Tibial nerve (tissue), 4 donors: ENCODE measurements at regions not wholly inside any gene's neighbourhood (a gene's known extent, or its start where the extent isn't known, plus 50 kb on each side); places are given as distances from the start of the nearest gene placed in this dataset.

Experiments used
- DNase-seq, 2 donors: peaks; one replicate each; pipeline ENCODE4 v3.0.0-alpha.2; 2019; ENCODE audit warnings: low spot score in 2 of 2
- H3K27ac ChIP-seq, 4 donors: fragments of 200-600 bp; sonication (generic) in 3 of 4; one replicate each; pipeline ENCODE4 v1.5.1; 2017 to 2019; ENCODE audit warnings: mild to moderate bottlenecking in 1 of 4
- H3K27me3 ChIP-seq, 2 donors: fragments of 200-600 bp; sonication (generic) in 1 of 2; one replicate each; pipeline versions ENCODE4 v1.5.1 to v1.6.0; 2017 to 2019
- H3K36me3 ChIP-seq, 3 donors: fragments of 200-600 bp; sonication (generic); one replicate each; pipeline ENCODE4 v1.5.1; 2018 to 2019
- H3K4me1 ChIP-seq, 4 donors: fragments of 200-600 bp; sonication (generic) in 3 of 4; one replicate each; pipeline ENCODE4 v1.5.1; 2017 to 2019
- H3K4me3 ChIP-seq, 4 donors: fragments of 200-600 bp; sonication (generic) in 3 of 4; one replicate each; pipeline ENCODE4 v1.5.1; 2017 to 2019; ENCODE audit warnings: mild to moderate bottlenecking in 1 of 4, moderate library complexity in 1 of 4
- H3K9me3 ChIP-seq, 4 donors: fragments of 200-600 bp; sonication (generic) in 3 of 4; one replicate each; pipeline ENCODE4 v1.5.1; 2017 to 2019
- CTCF ChIP-seq, 5 experiments: fragments of 200-600 bp in 3 of 5; fragments of 450-650 bp in 2 of 5; sonication (generic) in 3 of 5; IDR thresholded peaks; one replicate each; pipeline ENCODE4 v1.5.1; 2016 to 2019; ENCODE audit warnings: antibody characterized with exemption in 5 of 5, mild to moderate bottlenecking in 3 of 5, moderate library complexity in 2 of 5
- EP300 ChIP-seq, 2 donors: sonication (generic); formaldehyde crosslinking; IDR thresholded peaks; one replicate each; pipeline ENCODE4 v1.6.1; 2017; ENCODE audit warnings: antibody characterized with exemption in 2 of 2, mild to moderate bottlenecking in 1 of 2
- POLR2A ChIP-seq, 2 donors: fragments of 450-650 bp; IDR thresholded peaks; one replicate each; pipeline ENCODE4 v1.6.1; 2017; ENCODE audit warnings: antibody characterized with exemption in 2 of 2, mild to moderate bottlenecking in 2 of 2, moderate library complexity in 2 of 2
- WGBS, 2 donors: methylation state at CpG; one replicate each; pipeline ENCODE4 v1.1.5; 2018; 5-methylcytosine and 5-hydroxymethylcytosine counted together

DNA sequence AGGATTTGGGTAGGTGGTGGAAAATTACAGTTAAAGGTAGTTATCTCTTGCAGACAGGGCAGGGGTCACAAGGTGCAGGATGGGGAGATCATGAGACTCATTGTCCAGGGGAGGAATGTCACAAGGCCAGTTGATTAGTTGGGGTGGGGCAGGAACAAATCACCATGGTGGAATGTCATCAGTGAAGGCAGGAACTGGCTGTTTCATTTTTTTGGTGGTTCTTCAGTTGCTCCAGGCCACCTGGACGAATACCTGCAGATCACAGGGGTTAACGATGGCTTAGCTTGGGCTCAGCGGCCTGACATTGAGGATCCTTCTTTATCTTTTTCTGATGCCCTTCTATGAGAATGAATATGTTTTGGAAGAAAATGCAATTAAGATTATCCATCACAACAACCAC lies 87.1 kb downstream of the KPNA2 start:
- TF ChIP-seq CTCF (IDR thresholded peaks at IDR 0.05) (no peak), POLR2A (IDR thresholded peaks at IDR 0.05) (no peak), EP300 (IDR thresholded peaks at IDR 0.05) (no peak)
- H3K9me3 ChIP-seq: no peaks in the 10 kb centered on the region
- peaks cover 0 to 57% (median 0%) of the 10 kb centered on the region in 3 donors for H3K36me3 ChIP-seq
- DNase-seq: no peak
- H3K27ac ChIP-seq: no peak overlapping the region
- no peak overlapping the region for H3K4me3 ChIP-seq
- no peaks in the 10 kb centered on the region for H3K4me1 ChIP-seq
- 93 to 98% methylated on average over 3 of the region's 3 CpGs for WGBS, 2 donors
- no peaks in the 10 kb centered on the region for H3K27me3 ChIP-seq

DNA sequence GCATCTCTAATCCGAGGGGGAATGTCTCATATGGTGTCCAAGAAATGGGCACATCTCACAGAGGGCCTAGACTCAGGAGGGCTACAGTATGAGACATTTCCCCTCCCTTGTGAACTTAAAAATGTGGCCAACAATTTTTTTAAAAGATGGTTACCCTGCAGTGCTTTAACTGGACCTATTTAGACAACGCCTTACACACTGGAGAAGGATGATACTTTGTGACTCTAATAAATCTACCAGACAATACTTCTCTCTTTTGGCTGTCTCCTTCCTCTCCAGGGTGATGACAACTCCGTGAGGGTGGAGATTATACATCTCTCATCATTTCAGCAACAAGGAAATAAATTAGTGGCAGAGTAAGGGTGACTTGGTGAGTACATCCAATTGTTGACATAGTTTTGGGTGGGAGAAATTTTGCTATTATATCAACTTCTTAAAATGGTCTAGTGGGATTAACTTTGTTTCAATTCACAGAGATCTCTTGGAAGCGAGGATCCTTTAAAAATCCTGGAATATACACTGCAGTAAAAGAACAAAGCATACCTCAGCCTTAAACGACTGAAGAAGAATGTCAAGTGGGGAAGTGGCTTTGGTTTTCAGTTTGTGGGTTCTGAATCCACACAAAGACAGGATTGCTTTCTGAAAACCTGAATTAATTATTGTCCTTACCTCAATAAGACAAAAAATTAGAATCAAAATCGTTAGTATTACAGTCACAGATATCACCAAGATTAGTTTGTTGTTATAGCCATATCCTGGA lies 89.8 kb downstream of the KPNA2 start:
- Histone ChIP-seq H3K4me1 (no peaks in the 10 kb centered on the region), H3K4me3 (no peak overlapping the region), H3K27me3 (no peaks in the 10 kb centered on the region), H3K36me3 (peaks cover 0 to 43% (median 0%) of the 10 kb centered on the region in 3 donors), H3K9me3 (no peaks in the 10 kb centered on the region), H3K27ac (no peak overlapping the region)
- WGBS, 2 donors: 62 to 68% methylated on average over 6 of the region's 6 CpGs
- DNase-seq: no peak
- TF ChIP-seq EP300 (IDR thresholded peaks at IDR 0.05): no peak
- no peak for TF ChIP-seq POLR2A (IDR thresholded peaks at IDR 0.05)
- no peak for TF ChIP-seq CTCF (IDR thresholded peaks at IDR 0.05)

GRCh38 chr17:68127914-68128313 lies 92.4 kb downstream of the KPNA2 start:
- Histone ChIP-seq H3K9me3 (no peaks in the 10 kb centered on the region), H3K27me3 (no peaks in the 10 kb centered on the region), H3K27ac (no peak overlapping the region), H3K4me1 (no peaks in the 10 kb centered on the region), H3K4me3 (no peak overlapping the region), H3K36me3 (peaks cover 0 to 32% (median 0%) of the 10 kb centered on the region in 3 donors)
- no peak for DNase-seq
- TF ChIP-seq EP300 (IDR thresholded peaks at IDR 0.05): no peak
- TF ChIP-seq CTCF (IDR thresholded peaks at IDR 0.05): no peak
- no peak for TF ChIP-seq POLR2A (IDR thresholded peaks at IDR 0.05)
- 81 to 92% methylated on average over 3 of the region's 3 CpGs for WGBS, 2 donors

- TF ChIP-seq POLR2A (IDR thresholded peaks at IDR 0.05): no peak
- TF ChIP-seq EP300 (IDR thresholded peaks at IDR 0.05): no peak
- TF ChIP-seq CTCF (IDR thresholded peaks at IDR 0.05): no peak
- no peak overlapping the region for H3K27ac ChIP-seq
- 95 to 96% methylated on average over 1 of the region's 1 CpG for WGBS, 2 donors
- H3K4me1 ChIP-seq: no peaks in the 10 kb centered on the region
- DNase-seq: no peak
- no peaks in the 10 kb centered on the region for H3K27me3 ChIP-seq
- no peak overlapping the region for H3K4me3 ChIP-seq
- no peaks in the 10 kb centered on the region for H3K9me3 ChIP-seq
- H3K36me3 ChIP-seq: peaks cover 0 to 44% (median 0%) of the 10 kb centered on the region in 3 donors
These were observed 95.9 kb downstream of the KPNA2 start for GRCh38 chr17:68131456-68131855.

GRCh38 chr17:68133346-68134045 lies 98.0 kb downstream of the KPNA2 start:
- H3K36me3 ChIP-seq: peaks cover 0 to 35% (median 0%) of the 10 kb centered on the region in 3 donors
- no peaks in the 10 kb centered on the region for H3K9me3 ChIP-seq
- TF ChIP-seq CTCF (IDR thresholded peaks at IDR 0.05): no peak
- WGBS, 2 donors: 64 to 68% methylated on average over 11 of the region's 11 CpGs
- DNase-seq: no peak
- H3K27me3 ChIP-seq: no peaks in the 10 kb centered on the region
- H3K4me3 ChIP-seq: no peak overlapping the region
- H3K27ac ChIP-seq: no peak overlapping the region
- no peaks in the 10 kb centered on the region for H3K4me1 ChIP-seq
